Urothelium cell line (cell line): ENCODE measurements at regions not wholly inside any gene's neighbourhood (a gene's known extent, or its start where the extent isn't known, plus 50 kb on each side); places are given as distances from the start of the nearest gene placed in this dataset.
"Not testable (repeated sequence)": the region's sequence is repeated elsewhere in the genome, so short reads cannot be mapped to it uniquely, and the experiment has no call there.

ENCODE experiments used
- DNase-seq: peaks from one replicate; pipeline ENCODE4 v3.0.0; 2011; ENCODE audit warnings: low spot score, mixed read lengths
- FAIRE-seq: peaks from 2 replicates; lab custom pipeline; 2011; peaks lifted over from hg19 to GRCh38; lab: Jason Lieb, UNC

DNA sequence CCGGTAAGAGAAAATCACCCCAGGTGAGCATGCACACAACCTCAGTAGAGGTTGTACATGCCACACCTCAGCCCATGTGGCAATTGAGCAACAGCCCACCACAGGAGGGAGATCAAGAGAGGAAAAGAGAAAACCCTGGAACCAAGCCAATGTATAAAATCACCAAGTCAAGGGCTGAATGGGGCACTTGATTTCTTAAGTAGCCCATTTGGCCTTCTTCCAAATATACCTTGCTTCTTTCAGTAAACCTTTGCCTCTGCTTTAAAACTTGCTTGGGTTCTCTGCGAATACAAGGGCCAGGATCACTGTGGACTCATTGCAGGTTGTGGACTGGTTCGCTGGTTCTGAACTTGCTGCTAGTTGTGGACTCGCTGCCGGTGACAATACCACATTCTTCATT, 1814.0 kb downstream of the PLA2G4A start:
- no peak for FAIRE-seq
- no peak for DNase-seq

DNA sequence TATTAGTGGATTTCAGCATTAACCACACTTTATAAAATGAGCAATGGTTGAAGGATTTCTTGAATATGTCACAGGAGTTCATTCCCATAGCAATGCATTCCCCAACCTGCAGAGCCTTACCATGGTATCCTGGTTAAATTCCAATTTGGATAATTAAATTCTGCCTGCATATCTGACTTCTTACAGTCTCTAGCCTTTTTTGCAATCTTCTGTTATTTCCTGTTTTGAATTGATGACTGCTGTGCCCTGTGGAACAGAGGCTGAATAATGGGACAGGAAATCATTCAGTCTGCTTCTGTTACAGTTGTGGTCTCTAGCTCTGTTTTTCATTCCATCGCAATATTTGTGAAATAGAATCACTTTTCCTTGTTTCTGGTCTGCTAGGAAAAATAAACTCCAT, 1823.9 kb downstream of the PLA2G4A start:
- no peak for FAIRE-seq
- no peak for DNase-seq

DNA sequence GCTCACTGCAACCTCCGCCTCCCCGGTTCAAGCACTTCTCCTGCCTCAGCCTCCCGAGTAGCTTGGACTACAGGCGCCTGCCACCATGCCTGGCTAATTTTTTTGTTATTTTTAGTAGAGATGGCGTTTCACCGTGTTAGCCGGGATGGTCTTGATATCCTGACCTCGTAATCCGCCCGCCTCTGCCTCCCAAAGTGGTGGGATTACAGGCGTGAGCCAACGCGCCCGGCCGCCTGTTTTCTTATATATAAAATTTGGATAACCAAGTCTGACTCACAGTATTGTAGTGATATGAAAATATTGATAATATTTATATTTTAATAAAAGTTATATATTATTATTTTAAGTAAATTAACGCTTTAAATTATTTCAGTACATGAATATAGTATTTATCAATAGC, 1821.7 kb downstream of the BRINP3 start:
- not testable (repeated sequence) for FAIRE-seq

DNA sequence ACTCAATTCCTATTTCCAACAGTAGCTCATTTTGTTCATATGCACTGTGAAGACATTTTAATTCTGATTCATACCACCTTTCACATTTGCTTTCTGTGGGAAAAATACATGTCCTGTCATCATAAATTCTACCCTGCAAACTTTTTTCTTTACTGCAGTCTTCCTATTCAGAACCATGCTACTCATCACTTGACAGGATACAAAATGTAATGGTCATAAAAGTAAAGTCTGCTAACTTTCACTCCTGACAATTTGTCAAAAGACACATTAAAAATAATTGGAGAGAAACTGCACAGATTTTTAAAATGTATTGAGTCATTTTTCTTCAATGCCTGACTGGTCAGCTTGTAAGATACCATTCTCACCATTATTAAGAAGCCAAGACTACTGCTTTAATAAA, 1817.1 kb downstream of the BRINP3 start:
- DNase-seq = no peak
- no peak for FAIRE-seq

More for the DNA sequence above, 1821.7 kb downstream of the BRINP3 start:
- not testable (repeated sequence) for DNase-seq

DNA sequence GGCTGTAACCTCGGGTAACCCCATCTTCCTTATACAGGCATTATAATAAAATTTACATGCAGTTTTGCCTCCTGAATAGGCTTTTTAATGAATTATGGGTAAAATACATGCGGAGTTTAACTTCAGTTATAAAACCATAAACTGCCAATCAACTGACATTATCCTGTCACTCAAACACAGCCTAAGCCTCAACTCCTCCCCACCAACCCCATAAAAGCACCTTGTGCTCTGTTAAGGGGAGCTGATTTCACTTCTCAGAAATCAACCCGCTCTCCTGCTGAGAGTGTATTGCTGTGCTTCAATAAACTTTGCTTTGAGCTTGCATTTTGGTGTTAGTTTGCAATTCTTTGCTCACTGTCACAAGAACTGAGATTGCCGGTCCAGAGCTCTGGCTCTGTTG, 1812.2 kb downstream of the BRINP3 start:
- DNase-seq = no peak
- FAIRE-seq = no peak

DNA sequence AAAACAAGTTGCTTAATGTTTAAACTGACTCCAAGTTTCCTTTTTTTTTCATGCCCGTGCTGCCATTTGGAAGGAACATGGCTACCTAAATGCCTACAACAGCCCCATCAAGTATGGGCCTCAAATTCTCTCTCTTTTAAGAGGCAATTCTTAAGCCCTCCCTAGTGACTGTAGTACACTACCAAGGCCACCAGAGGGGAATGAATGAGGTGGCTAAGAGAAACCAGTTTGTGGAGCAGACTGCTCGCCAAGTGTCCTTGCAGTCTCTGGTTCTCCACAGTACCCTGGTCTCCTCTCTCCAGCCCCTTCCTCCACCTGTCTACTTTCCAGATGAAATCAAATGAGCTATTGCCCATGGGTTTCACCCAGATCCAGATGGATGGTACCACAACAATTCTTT, 1809.6 kb downstream of the BRINP3 start:
- DNase-seq (no peak), FAIRE-seq (no peak)

DNA sequence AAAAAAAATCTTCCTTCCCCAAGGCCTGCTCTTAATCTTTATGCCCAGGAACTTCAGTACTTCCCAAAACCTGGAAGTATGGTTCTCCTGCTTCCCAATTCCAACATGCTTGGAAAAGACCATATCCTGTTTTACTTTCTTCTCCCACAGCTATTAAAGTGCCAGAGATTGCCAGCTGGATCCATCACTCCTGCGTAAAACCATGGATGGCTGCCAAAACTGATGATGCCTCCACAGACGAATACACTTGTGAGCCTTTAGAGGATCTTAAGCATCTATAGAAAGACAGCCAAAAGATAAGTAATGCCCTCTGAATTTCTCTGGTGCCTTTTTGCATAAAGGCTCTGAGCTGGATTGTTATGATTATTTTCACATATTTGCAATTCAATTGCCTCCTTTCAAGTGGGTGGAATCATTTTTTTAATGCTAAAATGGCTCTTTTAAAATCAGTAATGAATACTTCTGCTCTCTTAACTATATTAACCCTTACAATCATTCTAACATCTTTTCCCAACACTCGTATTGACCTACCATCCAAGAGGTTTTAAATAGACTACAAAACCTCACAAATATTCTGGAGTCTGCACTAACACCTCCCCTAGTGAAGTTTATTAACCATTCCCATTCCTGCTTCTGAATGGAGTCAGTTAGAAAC, 1807.8 kb downstream of the BRINP3 start:
- FAIRE-seq (no peak), DNase-seq (no peak)

DNA sequence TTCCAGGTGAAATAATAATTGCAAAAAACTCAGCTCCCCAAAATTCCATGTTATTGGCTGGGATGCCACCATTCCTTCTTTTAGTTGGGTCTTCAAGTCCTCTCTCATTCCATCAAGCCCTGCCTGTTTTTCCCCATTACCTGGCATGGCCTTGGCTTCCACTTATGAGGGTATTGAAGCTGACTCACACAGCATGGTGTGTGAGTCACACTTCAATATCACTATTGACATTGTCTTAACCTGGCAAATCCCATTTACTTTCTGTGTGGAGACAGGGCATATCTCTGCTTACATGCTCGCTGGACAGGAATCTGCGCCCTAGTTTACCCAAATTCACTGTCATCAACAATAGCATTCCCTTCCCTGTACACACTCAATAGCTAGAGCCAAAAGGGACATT, 1806.8 kb downstream of the BRINP3 start:
- DNase-seq (peak; percentile 41), FAIRE-seq (no peak)

DNA sequence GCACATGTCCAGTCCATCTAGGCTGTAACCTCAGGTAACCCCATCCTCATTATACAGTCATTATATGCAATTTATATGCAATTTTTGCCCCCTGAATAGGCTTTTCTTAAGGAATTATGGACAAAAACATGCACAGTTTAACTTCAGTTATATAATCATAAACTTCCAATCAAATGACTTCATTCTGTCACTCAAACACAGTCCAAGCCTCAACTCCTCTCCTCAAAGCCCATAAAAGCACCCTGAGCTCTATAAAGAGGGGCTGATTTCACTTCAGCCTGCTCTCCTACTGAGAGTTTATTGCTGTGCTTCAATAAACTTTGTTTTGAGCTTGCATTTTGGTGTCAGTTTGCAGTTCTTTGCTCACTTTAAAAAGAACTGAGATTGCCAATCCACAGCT, 1805.5 kb downstream of the BRINP3 start:
- no peak for FAIRE-seq

DNA sequence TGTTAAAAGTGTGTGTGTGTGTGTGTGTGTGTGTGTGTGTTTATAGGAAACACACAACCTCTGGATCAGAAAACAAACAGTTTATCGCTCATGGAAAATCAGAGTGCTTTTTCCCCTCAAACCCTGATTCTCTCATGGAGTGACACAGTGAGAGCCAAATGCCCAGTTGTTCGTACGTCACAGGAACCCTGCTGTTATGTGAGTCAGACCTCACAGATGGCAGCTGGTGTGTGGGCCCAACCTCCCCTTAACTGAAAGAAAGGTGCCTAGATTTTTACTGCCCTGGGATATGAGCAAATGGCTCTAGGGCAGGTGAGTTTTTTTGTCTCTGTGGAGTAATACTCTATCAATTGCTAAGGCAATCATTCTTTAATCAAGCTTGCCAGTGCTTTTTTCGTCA, 1788.1 kb downstream of the BRINP3 start:
- no peak for FAIRE-seq
- peak; percentile 8 for DNase-seq

More for the DNA sequence above, 1805.5 kb downstream of the BRINP3 start:
- DNase-seq = no peak

DNA sequence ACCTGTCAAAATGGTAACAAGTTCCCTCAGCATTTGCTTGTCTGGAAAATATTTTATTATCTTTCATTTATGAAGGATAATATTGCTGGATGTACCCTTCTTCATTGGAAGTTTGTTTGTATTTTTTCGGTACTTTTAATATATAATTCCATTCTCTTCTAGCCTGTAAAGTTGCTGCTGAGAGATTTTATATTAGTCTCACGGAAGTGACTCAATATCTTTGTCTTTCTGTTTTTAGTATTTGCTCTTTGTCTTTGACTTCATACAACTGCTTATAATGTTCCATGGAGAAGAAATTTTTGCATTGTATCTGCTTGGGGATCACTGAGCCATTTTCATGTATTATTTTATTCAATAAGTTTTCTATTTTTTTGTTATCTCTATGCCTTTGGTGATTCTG, 1777.5 kb downstream of the BRINP3 start:
- FAIRE-seq = no peak

DNA sequence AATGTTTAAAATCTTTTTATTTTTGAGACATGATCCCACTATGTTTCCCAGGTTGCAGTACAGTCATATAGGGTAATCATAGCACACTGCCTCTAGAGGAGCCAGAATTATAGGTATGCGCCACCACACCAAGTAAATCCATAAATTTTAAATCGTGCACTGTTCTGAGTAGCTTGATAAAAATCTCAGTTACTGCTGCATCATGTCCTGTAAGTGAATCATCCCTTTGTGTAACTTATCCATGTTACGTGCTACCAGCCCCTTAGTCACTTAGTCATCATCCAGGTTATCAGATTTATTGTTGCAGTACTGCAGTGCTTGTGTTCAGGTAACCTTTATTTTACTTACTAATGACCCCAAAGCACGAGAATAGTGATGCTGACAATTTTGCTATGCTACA, 1770.9 kb downstream of the BRINP3 start:
- DNase-seq = peak; percentile 63
- FAIRE-seq = peak; percentile 35

More for the DNA sequence above, 1777.5 kb downstream of the BRINP3 start:
- no peak for DNase-seq

DNA sequence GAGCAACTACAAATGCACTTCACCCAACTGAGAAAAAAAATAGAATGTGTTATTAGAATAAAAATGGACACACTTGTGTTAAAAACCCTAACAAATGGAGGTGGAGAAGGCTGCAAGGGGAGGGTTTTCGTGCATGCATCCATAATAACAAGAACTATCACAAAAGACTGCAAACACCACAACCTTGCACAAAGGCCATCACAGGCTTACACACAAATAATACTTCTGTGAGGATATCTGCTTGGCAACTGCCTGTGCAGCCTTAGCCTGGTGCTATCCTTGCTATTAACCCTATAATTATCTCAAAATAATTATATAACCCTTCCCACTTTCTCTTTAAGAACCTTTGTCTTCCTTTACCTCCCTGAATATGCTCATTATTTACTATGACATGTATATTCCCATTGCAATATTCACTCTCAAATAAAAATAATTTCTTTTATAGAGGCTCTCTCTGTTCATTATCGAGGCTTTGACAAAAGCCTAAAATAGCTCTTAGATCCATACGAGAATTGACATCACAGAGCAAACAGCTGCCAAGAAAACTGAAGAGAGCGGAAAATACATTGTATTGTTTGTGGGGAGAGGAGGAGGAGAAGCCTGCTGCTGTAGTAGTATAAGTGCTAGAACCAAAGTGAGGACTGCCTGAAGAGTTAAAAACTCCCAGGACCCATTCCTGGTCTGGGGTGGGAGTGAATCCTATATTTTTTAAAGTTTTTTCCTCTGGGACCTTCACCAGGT, 1768.7 kb downstream of the BRINP3 start:
- no peak for DNase-seq
- no peak for FAIRE-seq

DNA sequence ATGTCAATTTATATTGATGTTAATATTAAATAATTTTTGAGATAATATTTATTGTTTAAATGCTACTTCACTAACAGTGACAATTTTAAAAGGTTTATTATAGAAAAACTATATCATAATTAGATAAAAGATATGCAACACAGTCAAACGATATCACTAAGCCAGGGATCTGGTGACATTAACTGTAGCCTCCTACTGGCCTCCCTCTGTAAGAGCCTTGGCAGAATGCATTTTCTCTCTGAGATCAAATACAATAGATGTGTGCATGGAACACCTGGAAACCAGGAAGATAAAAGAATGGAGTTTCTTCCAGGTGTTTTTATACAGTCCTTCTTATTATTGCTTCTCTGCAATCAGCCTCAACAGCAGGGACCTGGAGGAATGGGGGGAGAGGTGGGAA, 1762.1 kb downstream of the BRINP3 start:
- DNase-seq (no peak), FAIRE-seq (no peak)

DNA sequence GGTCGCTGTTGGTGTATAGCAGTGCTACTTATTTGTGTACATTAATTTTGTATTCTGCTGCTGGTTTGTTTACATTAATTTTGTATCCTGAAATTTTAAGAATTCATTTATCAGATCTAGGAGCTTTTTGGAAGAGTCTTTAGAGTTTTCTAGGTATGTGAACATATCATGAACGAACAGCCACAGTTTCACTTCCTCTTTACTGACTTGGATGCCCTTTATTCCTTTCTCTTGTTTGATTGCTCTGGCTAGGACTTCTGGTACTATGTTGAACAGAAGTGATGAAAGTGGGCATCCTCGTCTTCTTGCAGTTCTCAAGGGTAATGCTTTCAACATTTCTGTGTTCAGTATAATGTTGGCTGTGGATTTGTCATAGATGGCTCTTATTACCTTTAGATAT, 1757.9 kb downstream of the BRINP3 start:
- DNase-seq = no peak
- no peak for FAIRE-seq

DNA sequence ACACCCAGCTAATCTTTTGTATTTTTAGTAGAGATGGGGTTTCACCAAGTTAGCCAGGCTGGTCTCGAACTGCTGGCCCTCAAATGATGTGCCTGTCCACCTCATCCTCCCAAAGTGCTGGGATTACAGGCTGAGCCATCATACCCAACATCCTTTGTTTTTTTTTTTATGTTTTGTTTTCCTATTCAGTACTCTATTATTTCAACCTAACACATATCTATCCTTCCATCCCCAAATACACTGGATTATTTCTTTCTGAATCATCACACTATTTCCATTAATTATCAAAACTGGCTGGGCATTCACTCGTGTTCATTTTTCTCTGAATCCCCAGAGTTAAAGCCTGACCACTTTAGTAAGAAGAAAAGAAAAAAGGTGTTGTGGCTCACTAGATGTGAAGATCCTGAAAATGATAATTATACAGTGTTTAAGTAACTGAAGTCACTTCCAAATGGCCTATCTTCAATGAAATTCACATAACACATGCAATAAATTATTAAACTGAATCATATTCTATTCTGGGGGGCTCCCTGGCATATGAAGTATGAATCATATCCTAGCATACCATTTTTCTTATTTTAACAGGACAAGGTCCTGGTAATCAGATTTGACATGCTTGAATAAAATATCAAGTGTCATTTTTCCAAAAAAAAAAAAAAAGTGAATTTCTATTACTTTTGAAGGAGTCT, 1754.2 kb downstream of the BRINP3 start:
- FAIRE-seq = peak; percentile 23
- no peak for DNase-seq

DNA sequence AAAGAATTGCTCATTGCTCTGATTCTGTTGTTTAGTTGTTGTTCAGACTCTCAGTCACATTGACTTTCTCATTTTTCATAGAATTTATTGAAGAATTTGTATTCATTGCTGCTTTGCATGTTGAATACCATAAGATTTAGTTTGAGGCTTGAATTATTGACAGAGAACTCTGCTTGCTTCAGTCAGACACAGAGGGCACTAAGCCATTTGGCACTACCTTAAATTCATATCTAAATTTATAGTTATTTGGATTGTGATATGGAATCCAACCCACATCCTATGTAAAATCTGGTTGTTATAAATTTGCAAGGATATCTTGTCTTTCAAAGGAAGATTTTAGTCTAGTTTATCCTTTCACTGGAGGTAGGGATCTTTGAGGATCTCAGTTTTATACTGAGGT, 1748.6 kb downstream of the BRINP3 start:
- no peak for DNase-seq
- FAIRE-seq = no peak

DNA sequence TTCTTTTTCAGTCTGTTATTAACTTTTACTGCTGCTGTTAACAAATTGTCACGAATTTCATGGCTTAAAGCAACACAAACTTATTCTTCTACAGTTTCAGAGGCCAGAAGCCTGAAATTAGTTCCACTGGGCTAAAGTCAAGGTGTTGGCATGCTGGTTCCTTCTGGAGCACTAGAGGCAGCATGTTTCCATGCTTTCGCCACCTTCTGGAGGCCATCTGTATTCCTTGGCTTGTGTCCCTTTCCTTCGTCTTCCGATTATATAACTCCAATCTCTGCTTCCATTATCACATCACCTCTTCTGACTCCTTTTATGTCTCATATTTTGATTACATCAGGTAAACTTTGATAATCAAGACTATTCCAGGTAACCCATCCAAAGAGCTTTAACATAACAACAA, 1742.1 kb downstream of the BRINP3 start:
- FAIRE-seq (no peak), DNase-seq (no peak)

DNA sequence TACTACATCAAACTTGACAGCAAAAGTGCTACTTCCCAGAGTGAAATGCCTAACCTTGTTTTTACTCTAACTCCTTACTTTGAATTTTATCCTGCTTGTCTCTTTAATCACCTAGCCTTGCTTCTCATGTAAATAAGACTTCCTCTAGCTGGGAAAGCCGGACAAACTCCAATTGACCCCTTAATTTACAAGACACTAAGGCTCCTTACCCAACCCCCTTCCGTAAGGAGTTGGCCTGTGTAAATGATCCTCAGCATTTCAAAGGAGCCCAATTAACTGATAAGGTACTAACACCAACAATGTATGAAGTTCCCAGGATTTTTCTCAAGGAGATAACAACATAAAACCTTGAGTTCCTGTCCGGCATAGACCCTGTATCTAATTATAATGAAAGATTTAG, 1728.4 kb downstream of the BRINP3 start:
- FAIRE-seq, DNase-seq: not testable (repeated sequence)

DNA sequence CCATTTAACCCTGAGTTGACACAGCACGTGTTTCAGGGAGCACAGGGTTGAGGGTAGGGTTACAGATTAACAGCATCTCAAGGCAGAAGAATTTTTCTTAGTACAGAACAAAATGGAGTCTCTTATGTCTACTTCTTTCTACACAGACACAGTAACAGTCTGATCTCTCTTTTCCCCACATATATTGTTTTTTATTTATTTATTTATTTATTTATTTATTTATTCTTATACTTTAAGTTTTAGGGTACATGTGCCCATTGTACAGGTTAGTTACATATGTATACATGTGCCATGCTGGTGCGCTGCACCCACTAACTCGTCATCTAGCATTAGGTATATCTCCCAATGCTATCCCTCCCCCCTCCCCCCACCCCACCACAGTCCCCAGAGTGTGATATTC, 1725.6 kb downstream of the BRINP3 start:
- not testable (repeated sequence) for FAIRE-seq, DNase-seq

DNA sequence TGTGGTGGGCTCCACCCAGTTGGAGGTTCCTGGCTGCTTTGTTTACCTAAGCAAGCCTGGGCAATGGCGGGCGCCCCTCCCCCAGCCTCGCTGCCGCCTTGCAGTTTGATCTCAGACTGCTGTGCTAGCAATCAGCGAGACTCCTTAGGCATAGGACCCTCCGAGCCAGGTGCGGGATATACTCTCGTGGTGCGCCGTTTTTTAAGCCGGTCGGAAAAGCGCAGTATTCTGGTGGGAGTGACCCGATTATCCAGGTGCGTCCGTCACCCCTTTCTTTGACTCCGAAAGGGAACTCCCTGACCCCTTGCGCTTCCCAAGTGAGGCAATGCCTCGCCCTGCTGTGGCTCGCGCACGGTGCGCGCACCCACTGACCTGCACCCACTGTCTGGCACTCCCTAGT, 1719.9 kb downstream of the BRINP3 start:
- not testable (repeated sequence) for DNase-seq, FAIRE-seq

DNA sequence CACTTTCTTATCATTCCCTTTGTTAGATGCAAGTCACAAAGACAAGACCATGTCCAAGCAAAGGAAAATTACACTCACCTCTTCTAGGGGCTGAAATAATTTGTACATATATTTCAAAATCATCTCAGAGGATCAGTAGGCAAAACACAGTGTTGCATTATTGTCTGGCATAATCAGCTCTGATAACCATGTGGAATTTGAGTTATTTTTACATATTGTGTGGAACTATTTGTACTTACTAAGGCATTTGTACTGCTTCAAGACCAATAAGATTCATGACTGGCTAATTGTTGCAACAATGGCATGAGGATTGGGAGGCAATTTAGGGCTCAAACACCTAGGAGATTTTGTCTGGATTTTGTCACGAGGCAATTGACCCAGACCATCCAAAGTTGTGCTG, 1716.4 kb downstream of the BRINP3 start:
- no peak for DNase-seq
- FAIRE-seq = no peak
